ENCODE measurements at regions not wholly inside any gene's neighbourhood (a gene's known extent, or its start where the extent isn't known, plus 50 kb on each side); places are given as distances from the start of the nearest gene placed in this dataset.

GRCh38 chr5:173745123-173745522, 128.7 kb upstream of the BOD1 start:
- ChIA-PET POLR2A (no interaction called here), CTCF (interaction anchor here (0.6 kb wide), 1 partner anchor 324 kb away, joined by 3 read pairs; no protein-coding TSS in a partner anchor)
- DNase-seq: no peak
- Mint-ChIP-seq H3K9me3 (no peaks in the 10 kb centered on the region), H3K27me3 (no peaks in the 10 kb centered on the region), H3K27ac (no peak overlapping the region), H3K4me1 (no peaks in the 10 kb centered on the region), H3K4me3 (no peak overlapping the region), H3K36me3 (ENCODE audit: low read depth) (no peaks in the 10 kb centered on the region)

GRCh38 chr5:173745557-173745956, 129.1 kb upstream of the BOD1 start:
- H3K4me1 Mint-ChIP-seq: no peaks in the 10 kb centered on the region
- H3K27me3 Mint-ChIP-seq: no peaks in the 10 kb centered on the region
- ChIA-PET CTCF (interaction anchor here (0.6 kb wide), 1 partner anchor 325 kb away, joined by 3 read pairs; no protein-coding TSS in a partner anchor), POLR2A (no interaction called here)
- no peak overlapping the region for H3K4me3 Mint-ChIP-seq
- no peak overlapping the region for H3K27ac Mint-ChIP-seq
- no peak for DNase-seq
- no peaks in the 10 kb centered on the region for H3K36me3 Mint-ChIP-seq (ENCODE audit: low read depth)
- H3K9me3 Mint-ChIP-seq: no peaks in the 10 kb centered on the region

- no peaks in the 10 kb centered on the region for H3K36me3 Mint-ChIP-seq (ENCODE audit: low read depth)
- H3K4me3 Mint-ChIP-seq: no peak overlapping the region
- CTCF ChIA-PET: interaction anchor here (0.7 kb wide), 1 partner anchor 244 kb away, joined by 5 read pairs; no protein-coding TSS in a partner anchor
- no peak for DNase-seq
- no peaks in the 10 kb centered on the region for H3K4me1 Mint-ChIP-seq
- H3K27ac Mint-ChIP-seq: no peak overlapping the region
- no peaks in the 10 kb centered on the region for H3K27me3 Mint-ChIP-seq
- H3K9me3 Mint-ChIP-seq: no peaks in the 10 kb centered on the region
- POLR2A ChIA-PET: no interaction called here
These were observed 129.7 kb upstream of the BOD1 start for GRCh38 chr5:173746047-173746646.

DNA sequence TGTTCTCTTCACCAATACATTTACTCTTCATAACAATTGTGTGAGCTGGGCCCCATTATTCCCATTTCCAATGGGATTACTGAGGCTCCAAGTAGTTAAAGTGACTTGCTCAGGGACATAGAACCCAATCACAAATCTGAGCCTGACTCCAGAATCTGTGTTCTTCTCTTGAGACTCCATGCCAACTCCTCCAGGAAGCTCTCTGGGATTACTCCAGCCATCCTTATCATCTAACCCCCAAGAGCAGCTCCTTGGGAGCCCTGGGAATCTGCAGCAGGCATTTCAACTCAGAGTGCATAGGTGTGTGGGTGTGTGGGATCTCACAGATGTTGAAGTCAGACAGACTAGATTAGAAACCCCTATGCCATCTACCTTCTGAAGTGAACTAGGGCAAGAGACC, 131.4 kb upstream of the BOD1 start:
- no peaks in the 10 kb centered on the region for H3K9me3 Mint-ChIP-seq
- CTCF ChIA-PET: interaction anchor here (0.6 to 0.7 kb wide), 3 partner anchors 12 to 709 kb away, joined by 3 to 4 read pairs (median 3); no protein-coding TSS in a partner anchor
- H3K4me1 Mint-ChIP-seq: no peaks in the 10 kb centered on the region
- H3K4me3 Mint-ChIP-seq: no peak overlapping the region
- H3K36me3 Mint-ChIP-seq (ENCODE audit: low read depth): no peaks in the 10 kb centered on the region
- H3K27me3 Mint-ChIP-seq: no peaks in the 10 kb centered on the region
- POLR2A ChIA-PET: no interaction called here
- H3K27ac Mint-ChIP-seq: no peak overlapping the region
- no peak for DNase-seq

- ChIA-PET POLR2A (no interaction called here), CTCF (no interaction called here)
- H3K27me3 Mint-ChIP-seq: no peaks in the 10 kb centered on the region
- no peak overlapping the region for H3K27ac Mint-ChIP-seq
- no peaks in the 10 kb centered on the region for H3K9me3 Mint-ChIP-seq
- no peaks in the 10 kb centered on the region for H3K4me1 Mint-ChIP-seq
- no peaks in the 10 kb centered on the region for H3K36me3 Mint-ChIP-seq (ENCODE audit: low read depth)
- DNase-seq: no peak
- no peak overlapping the region for H3K4me3 Mint-ChIP-seq
These were observed 134.3 kb upstream of the BOD1 start for GRCh38 chr5:173750538-173751265.

DNA sequence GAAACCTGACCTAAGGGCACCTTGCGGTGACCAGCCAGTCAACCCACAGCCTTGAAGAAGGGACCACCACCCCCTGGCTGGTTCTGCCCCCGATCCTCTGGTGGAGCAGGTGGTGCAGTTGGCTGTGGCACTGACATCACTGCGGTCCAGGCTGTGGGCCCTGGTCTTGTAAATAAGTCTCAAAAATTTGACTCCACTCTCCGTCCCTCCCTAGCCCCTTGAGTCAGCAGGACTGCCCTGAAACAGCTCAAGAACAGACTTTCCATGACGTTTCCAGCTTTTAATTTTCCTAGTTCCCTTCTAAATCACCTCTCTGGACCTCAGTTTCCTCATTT, 134.8 kb upstream of the BOD1 start:
- Mint-ChIP-seq H3K9me3 (no peaks in the 10 kb centered on the region), H3K27me3 (no peaks in the 10 kb centered on the region), H3K36me3 (ENCODE audit: low read depth) (no peaks in the 10 kb centered on the region), H3K4me1 (no peaks in the 10 kb centered on the region), H3K4me3 (no peak overlapping the region), H3K27ac (no peak overlapping the region)
- DNase-seq: no peak
- POLR2A ChIA-PET: no interaction called here
- CTCF ChIA-PET: no interaction called here

DNA sequence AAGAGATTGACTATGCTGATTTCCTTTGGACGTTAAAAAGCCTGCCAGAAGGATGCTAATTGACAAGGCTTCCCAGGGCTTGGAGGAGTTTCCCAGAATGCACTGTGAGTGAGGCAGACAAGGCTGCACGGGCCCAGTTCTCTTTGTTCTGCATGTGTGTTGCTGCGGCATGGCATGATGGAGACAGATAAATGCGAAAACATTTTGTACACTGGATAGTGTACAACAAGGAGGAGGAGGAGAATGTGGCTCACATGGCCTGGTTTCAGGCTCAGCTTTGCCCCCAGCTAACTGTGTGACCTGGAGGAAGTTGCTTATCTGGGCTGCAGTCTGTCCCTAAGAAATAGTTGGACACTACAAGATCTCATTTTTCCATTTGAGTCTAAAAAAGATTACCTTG, 135.5 kb upstream of the CPEB4 start:
- DNase-seq: no peak
- ChIA-PET POLR2A (no interaction called here), CTCF (no interaction called here)
- Mint-ChIP-seq H3K36me3 (ENCODE audit: low read depth) (no peaks in the 10 kb centered on the region), H3K4me1 (no peaks in the 10 kb centered on the region), H3K27ac (no peak overlapping the region), H3K4me3 (no peak overlapping the region), H3K9me3 (no peaks in the 10 kb centered on the region), H3K27me3 (no peaks in the 10 kb centered on the region)

DNA sequence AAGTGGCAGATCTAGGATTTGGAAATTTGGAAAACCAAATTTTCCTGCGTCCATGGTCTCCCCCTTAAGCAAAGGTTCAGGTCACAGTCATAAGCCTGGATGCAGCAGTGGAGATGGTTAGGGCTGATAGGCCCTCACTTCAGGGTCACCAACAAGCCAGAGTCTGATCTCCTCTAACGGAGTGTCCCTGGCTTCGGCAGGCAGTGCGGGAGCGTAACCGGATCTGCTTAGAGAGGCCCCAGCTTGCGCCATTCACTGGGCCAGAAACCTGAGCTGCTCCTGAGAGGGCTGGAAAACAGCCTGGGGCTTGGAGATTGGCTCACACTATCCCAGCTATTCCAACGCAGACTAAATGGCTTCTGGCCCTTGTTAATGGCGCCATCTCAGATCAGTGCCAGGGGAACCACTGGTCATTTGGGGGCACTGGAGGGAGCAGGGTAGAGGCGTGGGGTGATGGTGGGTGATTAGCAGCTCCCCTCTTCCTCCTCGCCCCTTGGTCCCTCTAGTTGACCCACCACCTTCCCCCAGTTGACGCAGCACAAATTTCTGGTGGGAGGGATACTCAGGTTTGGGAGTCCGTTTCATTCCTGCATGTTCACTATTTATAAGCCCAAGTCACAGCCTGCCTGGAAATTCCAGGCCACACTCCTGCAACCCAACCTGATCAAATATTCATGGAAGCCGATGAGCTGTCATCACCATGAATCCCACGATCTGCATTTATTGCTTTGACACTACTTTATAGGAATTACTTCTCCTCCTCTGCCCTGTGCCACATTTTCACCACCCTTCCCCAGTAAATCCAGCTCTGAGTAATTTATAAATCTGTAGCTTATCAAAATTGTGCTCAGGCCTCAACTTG, 134.6 kb upstream of the CPEB4 start:
- H3K4me1 Mint-ChIP-seq: no peaks in the 10 kb centered on the region
- CTCF ChIA-PET: no interaction called here
- POLR2A ChIA-PET: no interaction called here

DNA sequence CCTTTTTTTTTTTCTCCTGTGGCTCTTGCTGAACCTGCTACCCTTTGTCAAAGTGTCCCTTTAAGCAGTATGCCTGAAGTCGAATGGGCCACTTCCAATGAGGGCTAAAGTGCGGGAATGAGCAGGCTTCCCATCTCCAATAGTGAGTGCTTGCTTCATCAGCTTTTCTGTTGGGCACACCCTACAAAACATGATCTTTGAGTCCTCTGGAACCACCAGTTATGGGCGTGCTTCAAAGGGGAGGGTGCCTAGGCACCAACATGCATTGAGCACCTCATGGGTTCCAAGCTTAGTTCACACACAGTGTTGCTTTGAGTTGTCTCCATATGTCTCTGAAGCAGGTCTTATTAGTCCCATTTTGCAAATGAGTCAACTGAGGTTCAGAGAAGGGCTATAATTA, 132.8 kb upstream of the CPEB4 start:
- CTCF ChIA-PET: no interaction called here
- Mint-ChIP-seq H3K27me3 (no peaks in the 10 kb centered on the region), H3K27ac (no peak overlapping the region), H3K4me3 (no peak overlapping the region), H3K4me1 (no peaks in the 10 kb centered on the region), H3K9me3 (no peaks in the 10 kb centered on the region), H3K36me3 (ENCODE audit: low read depth) (no peaks in the 10 kb centered on the region)
- DNase-seq: no peak
- POLR2A ChIA-PET: interaction anchor here (0.7 kb wide), 1 partner anchor 198 kb away, joined by 4 read pairs; no protein-coding TSS in a partner anchor

More for the DNA sequence above, 134.6 kb upstream of the CPEB4 start:
- no peaks in the 10 kb centered on the region for H3K9me3 Mint-ChIP-seq
- H3K36me3 Mint-ChIP-seq (ENCODE audit: low read depth): no peaks in the 10 kb centered on the region
- H3K27me3 Mint-ChIP-seq: no peaks in the 10 kb centered on the region
- no peak overlapping the region for H3K4me3 Mint-ChIP-seq
- no peak for DNase-seq
- H3K27ac Mint-ChIP-seq: no peak overlapping the region

DNA sequence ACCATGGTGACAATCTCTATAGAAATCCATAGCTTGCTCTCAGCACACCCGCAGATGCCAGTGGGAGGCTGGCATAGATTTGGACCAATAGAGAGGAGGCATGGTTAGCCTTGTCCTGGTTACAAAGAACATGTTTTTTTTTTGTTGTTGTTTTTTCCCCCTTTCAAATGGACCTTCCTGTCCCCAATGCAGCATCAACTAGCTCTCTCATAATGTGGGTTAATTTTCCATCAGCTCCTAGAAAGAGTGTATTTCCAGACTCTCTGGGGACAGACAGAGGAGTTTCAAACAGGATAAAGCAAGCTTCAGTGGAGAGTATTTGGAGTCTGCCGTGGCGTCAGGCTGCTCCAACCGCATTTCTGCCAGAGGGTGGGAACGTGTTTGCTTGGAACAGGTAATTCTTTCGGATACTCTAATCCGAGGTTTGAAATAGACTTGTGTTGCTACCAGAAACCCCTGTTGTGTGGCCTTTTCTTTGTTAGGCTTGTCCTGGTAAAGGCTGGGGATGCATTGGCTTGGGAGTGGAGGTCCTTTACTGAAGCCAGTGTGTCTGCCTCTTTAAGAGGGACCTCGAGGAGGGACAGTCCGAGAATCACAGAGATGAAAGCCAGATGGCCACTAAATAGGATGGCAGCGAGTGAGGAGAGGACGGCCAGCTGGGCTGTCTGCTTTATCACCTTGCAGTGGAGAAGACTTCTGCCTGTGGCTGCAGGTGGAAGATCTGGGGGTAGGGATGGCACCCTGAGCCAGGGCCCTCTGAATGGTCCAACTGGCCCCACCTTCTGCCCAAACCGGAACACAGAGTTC, 130.5 kb upstream of the CPEB4 start:
- DNase-seq: no peak
- Mint-ChIP-seq H3K27me3 (peaks cover 6% of the 10 kb centered on the region), H3K4me3 (no peak overlapping the region), H3K9me3 (no peaks in the 10 kb centered on the region), H3K27ac (no peak overlapping the region), H3K4me1 (no peaks in the 10 kb centered on the region), H3K36me3 (ENCODE audit: low read depth) (no peaks in the 10 kb centered on the region)
- ChIA-PET POLR2A (no interaction called here), CTCF (interaction anchor here (0.5 kb wide), 1 partner anchor 169 kb away, joined by 4 read pairs; no protein-coding TSS in a partner anchor)

DNA sequence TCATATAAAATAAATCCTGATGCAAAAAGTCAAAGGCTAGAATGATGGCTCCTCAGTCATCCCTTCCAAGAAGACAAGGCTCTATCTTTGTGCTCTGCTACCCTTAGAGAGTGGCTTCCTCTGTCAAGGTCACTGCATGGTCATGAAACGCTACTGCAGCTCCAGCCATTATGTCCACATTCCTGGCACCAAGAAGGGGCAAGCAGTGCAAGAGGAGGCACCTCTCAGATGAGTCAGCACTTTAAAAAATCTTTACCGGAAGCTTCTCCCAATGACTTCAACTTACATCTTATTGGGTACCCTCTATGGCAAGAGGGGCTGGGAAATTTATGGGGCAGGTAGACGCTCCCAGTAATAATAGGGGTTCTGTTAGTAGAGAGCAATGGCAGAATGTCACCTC, 129.5 kb upstream of the CPEB4 start:
- ChIA-PET POLR2A (no interaction called here), CTCF (no interaction called here)
- Mint-ChIP-seq H3K4me1 (no peaks in the 10 kb centered on the region), H3K4me3 (no peak overlapping the region), H3K27me3 (peaks cover 6% of the 10 kb centered on the region), H3K36me3 (ENCODE audit: low read depth) (no peaks in the 10 kb centered on the region), H3K9me3 (no peaks in the 10 kb centered on the region), H3K27ac (no peak overlapping the region)
- no peak for DNase-seq

DNA sequence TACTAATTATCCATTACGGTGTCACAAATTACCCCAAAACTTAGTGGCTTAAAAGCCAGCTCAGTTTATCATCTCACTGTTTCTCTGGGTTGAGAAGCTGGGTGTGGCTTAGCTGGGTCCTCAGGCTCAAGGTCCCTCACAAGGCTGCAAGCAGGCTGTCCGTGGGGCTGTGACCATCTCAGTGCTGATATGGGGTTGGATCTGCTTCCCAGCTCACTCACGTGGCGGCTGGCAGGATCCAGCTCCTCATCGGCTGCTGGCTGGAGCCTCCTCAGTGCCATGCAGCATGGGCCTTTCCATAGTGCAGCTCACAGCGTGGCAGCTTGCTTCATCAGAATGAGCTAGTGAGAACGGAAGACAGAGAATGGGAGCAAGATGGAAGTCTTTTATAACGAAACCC, 128.5 kb upstream of the CPEB4 start:
- no peak overlapping the region for H3K4me3 Mint-ChIP-seq
- DNase-seq: no peak
- H3K36me3 Mint-ChIP-seq (ENCODE audit: low read depth): no peaks in the 10 kb centered on the region
- no peak overlapping the region for H3K27ac Mint-ChIP-seq
- no peaks in the 10 kb centered on the region for H3K4me1 Mint-ChIP-seq
- POLR2A ChIA-PET: no interaction called here
- peaks cover 6% of the 10 kb centered on the region for H3K27me3 Mint-ChIP-seq
- CTCF ChIA-PET: interaction anchor here (0.6 kb wide), 1 partner anchor 12 kb away, joined by 3 read pairs; no protein-coding TSS in a partner anchor
- H3K9me3 Mint-ChIP-seq: no peaks in the 10 kb centered on the region
